ENCODE measurements at regions not wholly inside any gene's neighbourhood (a gene's known extent, or its start where the extent isn't known, plus 50 kb on each side); places are given as distances from the start of the nearest gene placed in this dataset.

DNA sequence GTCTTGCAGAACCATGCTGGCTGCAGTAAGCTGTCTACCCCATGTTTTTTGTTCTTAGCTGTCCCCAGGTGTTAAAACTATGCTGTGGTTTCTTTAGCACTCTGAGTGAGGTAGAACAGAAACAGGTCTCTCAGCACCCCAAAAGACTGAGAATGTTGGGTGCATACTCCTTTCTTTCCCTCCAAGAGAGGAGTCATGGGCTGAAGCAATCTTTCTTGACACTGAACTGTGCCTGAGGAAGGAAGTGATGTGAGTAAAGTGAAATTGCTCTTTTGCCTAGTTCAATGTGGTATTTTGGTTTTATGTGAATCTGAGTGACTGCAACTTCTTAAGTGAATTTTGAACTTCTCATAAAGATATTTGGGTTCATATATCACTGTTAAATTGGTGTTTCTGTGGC is 138.0 kb upstream of the MCHR2 start:
- Histone ChIP-seq H3K27me3 (ENCODE audit: insufficient read depth, low read depth, low read length) (no peaks in the 10 kb centered on the region), H3K4me2 (ENCODE audit: low read length) (no peak overlapping the region), H3K27ac (ENCODE audit: low read length) (no peak overlapping the region), H2AFZ (ENCODE audit: low read depth, low read length) (no peak overlapping the region), H3K9ac (ENCODE audit: low read length) (no peak overlapping the region), H3K36me3 (ENCODE audit: insufficient read depth, low read length) (no peaks in the 10 kb centered on the region), H3K9me3 (ENCODE audit: low read length) (peaks cover 4% of the 10 kb centered on the region), H3K4me3 (ENCODE audit: low read length) (no peak overlapping the region), H3K9me2 (ENCODE audit: insufficient read depth, low read length) (no peaks in the 10 kb centered on the region), H3K79me2 (replicated peaks; ENCODE audit: insufficient read depth, low read length) (no peaks in the 10 kb centered on the region), H4K20me1 (ENCODE audit: insufficient read depth) (no peaks in the 10 kb centered on the region), H3F3A (ENCODE audit: insufficient read depth, low read length, poor library complexity, severe bottlenecking) (no peaks in the 10 kb centered on the region)
- no peak for TF ChIP-seq CTCF (IDR thresholded peaks at IDR 0.05; ENCODE audit: poor library complexity, severe bottlenecking)
- TF ChIP-seq SMC3 (conservative IDR thresholded peaks at IDR 0.05; ENCODE audit: poor library complexity): no peak
- TF ChIP-seq POLR2AphosphoS5 (IDR thresholded peaks at IDR 0.05): no peak
- TF ChIP-seq TAF1 (IDR thresholded peaks at IDR 0.05; ENCODE audit: low read depth): no peak
- TF ChIP-seq EZH2 (IDR thresholded peaks at IDR 0.05; ENCODE audit: borderline replicate concordance, insufficient read depth, low read length, poor library complexity, severe bottlenecking): no peak
- no peak for TF ChIP-seq MXI1 (conservative IDR thresholded peaks at IDR 0.05; ENCODE audit: poor library complexity, severe bottlenecking)
- TF ChIP-seq, protein P1, sequence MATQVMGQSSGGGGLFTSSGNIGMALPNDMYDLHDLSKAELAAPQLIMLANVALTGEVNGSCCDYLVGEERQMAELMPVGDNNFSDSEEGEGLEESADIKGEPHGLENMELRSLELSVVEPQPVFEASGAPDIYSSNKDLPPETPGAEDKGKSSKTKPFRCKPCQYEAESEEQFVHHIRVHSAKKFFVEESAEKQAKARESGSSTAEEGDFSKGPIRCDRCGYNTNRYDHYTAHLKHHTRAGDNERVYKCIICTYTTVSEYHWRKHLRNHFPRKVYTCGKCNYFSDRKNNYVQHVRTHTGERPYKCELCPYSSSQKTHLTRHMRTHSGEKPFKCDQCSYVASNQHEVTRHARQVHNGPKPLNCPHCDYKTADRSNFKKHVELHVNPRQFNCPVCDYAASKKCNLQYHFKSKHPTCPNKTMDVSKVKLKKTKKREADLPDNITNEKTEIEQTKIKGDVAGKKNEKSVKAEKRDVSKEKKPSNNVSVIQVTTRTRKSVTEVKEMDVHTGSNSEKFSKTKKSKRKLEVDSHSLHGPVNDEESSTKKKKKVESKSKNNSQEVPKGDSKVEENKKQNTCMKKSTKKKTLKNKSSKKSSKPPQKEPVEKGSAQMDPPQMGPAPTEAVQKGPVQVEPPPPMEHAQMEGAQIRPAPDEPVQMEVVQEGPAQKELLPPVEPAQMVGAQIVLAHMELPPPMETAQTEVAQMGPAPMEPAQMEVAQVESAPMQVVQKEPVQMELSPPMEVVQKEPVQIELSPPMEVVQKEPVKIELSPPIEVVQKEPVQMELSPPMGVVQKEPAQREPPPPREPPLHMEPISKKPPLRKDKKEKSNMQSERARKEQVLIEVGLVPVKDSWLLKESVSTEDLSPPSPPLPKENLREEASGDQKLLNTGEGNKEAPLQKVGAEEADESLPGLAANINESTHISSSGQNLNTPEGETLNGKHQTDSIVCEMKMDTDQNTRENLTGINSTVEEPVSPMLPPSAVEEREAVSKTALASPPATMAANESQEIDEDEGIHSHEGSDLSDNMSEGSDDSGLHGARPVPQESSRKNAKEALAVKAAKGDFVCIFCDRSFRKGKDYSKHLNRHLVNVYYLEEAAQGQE (IDR thresholded peaks at IDR 0.05; ENCODE audit: borderline replicate concordance): no peak
- no peak for TF ChIP-seq EP300 (conservative IDR thresholded peaks at IDR 0.05; ENCODE audit: poor library complexity, severe bottlenecking)
- no peak for TF ChIP-seq RAD21 (conservative IDR thresholded peaks at IDR 0.05)

GRCh38 chr6:100130630-100131029 is 136.6 kb upstream of the MCHR2 start:
- Histone ChIP-seq H4K20me1 (ENCODE audit: insufficient read depth) (no peaks in the 10 kb centered on the region), H3K9ac (ENCODE audit: low read length) (no peak overlapping the region), H3F3A (ENCODE audit: insufficient read depth, low read length, poor library complexity, severe bottlenecking) (no peaks in the 10 kb centered on the region), H3K27ac (ENCODE audit: low read length) (no peak overlapping the region), H2AFZ (ENCODE audit: low read depth, low read length) (no peak overlapping the region), H3K4me3 (ENCODE audit: low read length) (no peak overlapping the region), H3K79me2 (replicated peaks; ENCODE audit: insufficient read depth, low read length) (no peaks in the 10 kb centered on the region), H3K4me2 (ENCODE audit: low read length) (no peak overlapping the region), H3K9me3 (ENCODE audit: low read length) (peaks cover 4% of the 10 kb centered on the region), H3K27me3 (ENCODE audit: insufficient read depth, low read depth, low read length) (no peaks in the 10 kb centered on the region), H3K9me2 (ENCODE audit: insufficient read depth, low read length) (no peaks in the 10 kb centered on the region), H3K36me3 (ENCODE audit: insufficient read depth, low read length) (no peaks in the 10 kb centered on the region)
- TF ChIP-seq POLR2AphosphoS5 (IDR thresholded peaks at IDR 0.05) (no peak), MXI1 (conservative IDR thresholded peaks at IDR 0.05; ENCODE audit: poor library complexity, severe bottlenecking) (no peak), EP300 (conservative IDR thresholded peaks at IDR 0.05; ENCODE audit: poor library complexity, severe bottlenecking) (no peak), CTCF (IDR thresholded peaks at IDR 0.05; ENCODE audit: poor library complexity, severe bottlenecking) (no peak), SMC3 (conservative IDR thresholded peaks at IDR 0.05; ENCODE audit: poor library complexity) (no peak), RAD21 (conservative IDR thresholded peaks at IDR 0.05) (no peak), TAF1 (IDR thresholded peaks at IDR 0.05; ENCODE audit: low read depth) (no peak), EZH2 (IDR thresholded peaks at IDR 0.05; ENCODE audit: borderline replicate concordance, insufficient read depth, low read length, poor library complexity, severe bottlenecking) (no peak)
- TF ChIP-seq, protein P1 (IDR thresholded peaks at IDR 0.05; ENCODE audit: borderline replicate concordance): no peak
